ENCODE measurements at regions not wholly inside any gene's neighbourhood (a gene's known extent, or its start where the extent isn't known, plus 50 kb on each side); places are given as distances from the start of the nearest gene placed in this dataset.

GRCh38 chr2:236971131-236971821 is 114.4 kb upstream of the COPS8 start:
- DNase-seq (ENCODE audit: low read depth in 2 of 2): no peak

- DNase-seq (ENCODE audit: low read depth in 2 of 2): no peak
Observed at GRCh38 chr2:236971919-236972381, 113.7 kb upstream of the COPS8 start.

GRCh38 chr2:236972491-236973342 is 113.0 kb upstream of the COPS8 start:
- DNase-seq (ENCODE audit: low read depth in 2 of 2): no peak

- DNase-seq (ENCODE audit: low read depth in 2 of 2): no peak
Observed at GRCh38 chr2:236973343-236973980, 112.2 kb upstream of the COPS8 start.

GRCh38 chr2:236974148-236974547 is 111.5 kb upstream of the COPS8 start:
- DNase-seq (ENCODE audit: low read depth in 2 of 2): no peak

- no peak for DNase-seq (ENCODE audit: low read depth in 2 of 2)
Observed at GRCh38 chr2:236974752-236975151, 110.9 kb upstream of the COPS8 start.

- DNase-seq (ENCODE audit: low read depth in 2 of 2): no peak
Observed at GRCh38 chr2:236975766-236976165, 109.9 kb upstream of the COPS8 start.

- no peak for DNase-seq (ENCODE audit: low read depth in 2 of 2)
Observed at GRCh38 chr2:236976266-236977062, 109.2 kb upstream of the COPS8 start.

- DNase-seq (ENCODE audit: low read depth in 2 of 2): no peak
Observed at GRCh38 chr2:236977063-236977851, 108.4 kb upstream of the COPS8 start.

GRCh38 chr2:236977852-236978398 is 107.8 kb upstream of the COPS8 start:
- no peak for DNase-seq (ENCODE audit: low read depth in 2 of 2)

- no peak for DNase-seq (ENCODE audit: low read depth in 2 of 2)
Observed at GRCh38 chr2:236979664-236980063, 106.0 kb upstream of the COPS8 start.

- DNase-seq (ENCODE audit: low read depth in 2 of 2): no peak
Observed at GRCh38 chr2:236980961-236981360, 104.7 kb upstream of the COPS8 start.

GRCh38 chr2:236981701-236982485 is 103.8 kb upstream of the COPS8 start:
- DNase-seq (ENCODE audit: low read depth in 2 of 2): no peak

GRCh38 chr2:236982693-236983455 is 102.8 kb upstream of the COPS8 start:
- no peak for DNase-seq (ENCODE audit: low read depth in 2 of 2)

GRCh38 chr2:236984046-236984445 is 101.6 kb upstream of the COPS8 start:
- DNase-seq (ENCODE audit: low read depth in 2 of 2): no peak

GRCh38 chr2:236985761-236986339 is 99.8 kb upstream of the COPS8 start:
- no peak for DNase-seq (ENCODE audit: low read depth in 2 of 2)

GRCh38 chr2:236986524-236987330 is 99.0 kb upstream of the COPS8 start:
- no peak for DNase-seq (ENCODE audit: low read depth in 2 of 2)

- no peak for DNase-seq (ENCODE audit: low read depth in 2 of 2)
Observed at GRCh38 chr2:236988216-236988615, 97.5 kb upstream of the COPS8 start.

All from stimulated activated CD4-positive, alpha-beta T cell treated with anti-CD3 and anti-CD28 coated beads, Interleukin-15, amount 100 ng/mL, for 48 hours (primary cell).